ENCODE measurements at regions not wholly inside any gene's neighbourhood (a gene's known extent, or its start where the extent isn't known, plus 50 kb on each side); places are given as distances from the start of the nearest gene placed in this dataset.
"Not testable (repeated sequence)": the region's sequence is repeated elsewhere in the genome, so short reads cannot be mapped to it uniquely, and the experiment has no call there.

DNA sequence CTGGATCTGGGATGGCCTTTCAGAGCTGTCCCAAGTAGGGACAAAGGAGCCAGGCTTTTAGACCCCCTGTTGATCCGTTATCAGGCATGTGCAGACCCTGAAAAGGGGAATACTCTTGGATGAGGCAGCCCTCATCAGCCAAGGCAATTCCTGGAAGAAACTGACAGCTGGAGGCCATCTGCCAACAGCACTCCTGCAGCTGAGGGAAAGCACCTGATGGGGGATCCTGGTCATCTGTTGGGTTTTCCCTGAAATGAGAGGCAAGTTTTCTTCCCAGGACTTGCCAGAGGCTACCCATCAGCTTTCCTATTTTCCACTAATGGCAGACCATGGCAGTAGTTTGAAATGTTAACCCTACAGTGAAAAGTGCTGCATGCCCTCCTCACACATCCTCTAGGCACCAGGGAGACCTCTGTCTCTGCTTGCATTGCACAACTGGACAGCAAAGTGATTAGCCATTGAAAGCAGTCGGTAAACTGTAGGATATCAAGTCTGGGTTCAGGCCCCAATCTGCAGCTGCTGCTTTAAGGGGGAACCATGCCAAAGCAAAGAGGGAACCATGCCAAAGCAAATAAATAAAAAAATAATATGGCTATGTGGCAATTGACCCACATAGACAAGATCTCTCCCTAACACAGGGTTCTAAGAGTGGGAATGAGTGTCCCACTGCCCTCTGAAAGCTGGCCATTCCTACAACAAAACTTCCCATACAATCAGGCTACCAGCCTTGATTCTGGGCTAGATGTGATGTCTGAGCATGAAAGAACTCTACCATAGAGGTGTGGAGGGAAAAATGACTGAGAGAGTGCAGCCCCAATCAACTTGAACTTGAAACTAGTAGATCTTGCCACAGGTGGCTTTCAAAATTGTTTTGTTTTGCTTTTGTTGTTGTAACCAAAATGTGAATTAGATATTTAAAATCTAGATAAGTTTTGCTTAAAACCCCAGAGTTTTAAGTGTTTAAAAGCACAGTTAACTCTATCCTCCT, 232.0 kb upstream of the STT3B start:
- DNase-seq = no peak

GRCh38 chr3:31302343-31302742, 230.4 kb upstream of the STT3B start:
- DNase-seq = no peak

- no peak for DNase-seq
Measured at GRCh38 chr3:31305340-31305739, 227.4 kb upstream of the STT3B start.

GRCh38 chr3:31307131-31307785, 225.5 kb upstream of the STT3B start:
- DNase-seq = no peak

- no peak for DNase-seq
Measured at GRCh38 chr3:31311559-31311958, 221.2 kb upstream of the STT3B start.

DNA sequence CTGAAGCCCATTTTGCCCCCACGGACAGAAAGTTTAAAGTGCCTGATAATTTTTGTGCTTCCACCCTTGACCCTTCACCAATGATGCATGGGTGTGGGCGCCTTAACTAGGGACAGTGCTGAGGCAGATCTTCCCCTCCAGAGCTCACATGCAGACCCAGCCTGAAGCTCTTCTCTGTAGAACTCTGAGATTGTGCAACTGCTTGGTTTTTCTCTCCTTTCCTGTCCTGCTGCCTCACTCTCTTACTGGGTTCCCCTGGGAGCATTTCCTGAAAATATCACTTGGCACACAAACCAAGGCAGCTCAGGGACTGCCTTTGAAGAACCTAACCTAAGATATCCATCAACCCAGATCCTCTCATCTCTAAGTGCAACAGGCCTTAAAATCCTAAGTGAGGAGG, 220.3 kb upstream of the STT3B start:
- no peak for DNase-seq

DNA sequence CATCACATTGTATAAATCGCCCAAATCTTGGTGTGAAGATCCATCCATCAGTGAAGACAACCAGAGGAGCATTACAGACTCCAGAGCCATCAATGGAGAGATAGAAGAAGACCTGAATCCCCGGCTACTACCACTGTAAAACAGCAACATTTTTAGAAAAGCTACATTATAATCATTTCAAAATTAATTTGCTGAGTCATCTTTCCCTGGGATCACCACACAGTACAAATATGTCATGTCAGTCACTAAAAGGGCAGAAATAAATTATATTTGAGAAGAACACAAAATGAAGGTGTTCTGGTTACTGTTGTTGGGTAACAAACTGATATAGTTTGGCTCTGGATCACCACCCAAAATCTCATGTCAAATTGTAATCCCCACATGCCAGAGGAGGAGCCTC, 218.5 kb upstream of the STT3B start:
- no peak for DNase-seq

- no peak for DNase-seq
Measured at GRCh38 chr3:31319332-31319731, 213.4 kb upstream of the STT3B start.

DNA sequence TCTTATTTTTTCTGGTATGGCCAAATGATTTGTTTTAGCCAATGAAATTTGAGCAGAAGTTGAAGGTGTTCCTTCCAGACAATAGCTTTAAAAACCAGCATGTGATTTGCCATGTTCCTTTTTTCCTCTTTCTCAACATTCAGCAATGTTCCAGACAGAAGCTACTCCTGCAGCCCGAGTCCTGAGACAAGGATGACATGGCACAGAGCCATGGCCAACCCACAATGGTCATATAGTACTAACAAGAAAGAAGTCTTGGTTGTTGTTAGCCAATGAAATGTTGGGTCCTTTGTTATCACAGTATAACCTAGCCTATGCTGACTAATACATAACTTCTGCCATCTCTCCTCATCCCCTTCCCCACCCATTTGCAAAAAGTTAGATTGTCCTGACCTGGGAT, 211.1 kb upstream of the STT3B start:
- no peak for DNase-seq

- DNase-seq = no peak
Measured at GRCh38 chr3:31322460-31322859, 210.3 kb upstream of the STT3B start.

DNA sequence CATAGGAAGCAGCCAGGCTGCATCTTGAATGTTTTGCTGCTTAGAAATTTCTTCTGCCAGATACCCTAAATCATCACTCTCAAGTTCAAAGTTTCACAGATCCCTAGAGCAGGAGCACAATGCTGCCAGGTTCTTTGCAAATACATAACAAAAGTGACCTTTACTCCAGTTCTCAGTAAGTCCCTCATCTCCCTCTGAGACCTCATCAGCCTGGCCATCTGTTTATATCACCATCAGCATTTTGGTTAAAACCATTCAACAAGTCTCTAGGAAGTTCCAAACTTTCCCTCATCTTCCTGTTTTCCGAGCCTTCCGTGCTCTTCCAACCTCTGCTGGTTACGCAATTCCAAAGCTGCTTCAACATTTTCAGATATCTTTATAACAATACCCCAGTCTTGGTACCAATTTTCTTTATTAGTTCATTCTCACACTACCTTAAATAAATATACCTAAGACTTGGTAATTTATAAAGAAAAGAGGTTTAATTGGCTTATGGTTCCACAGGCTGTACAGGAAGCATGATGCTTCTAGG, 204.8 kb upstream of the STT3B start:
- DNase-seq = not testable (repeated sequence)

DNA sequence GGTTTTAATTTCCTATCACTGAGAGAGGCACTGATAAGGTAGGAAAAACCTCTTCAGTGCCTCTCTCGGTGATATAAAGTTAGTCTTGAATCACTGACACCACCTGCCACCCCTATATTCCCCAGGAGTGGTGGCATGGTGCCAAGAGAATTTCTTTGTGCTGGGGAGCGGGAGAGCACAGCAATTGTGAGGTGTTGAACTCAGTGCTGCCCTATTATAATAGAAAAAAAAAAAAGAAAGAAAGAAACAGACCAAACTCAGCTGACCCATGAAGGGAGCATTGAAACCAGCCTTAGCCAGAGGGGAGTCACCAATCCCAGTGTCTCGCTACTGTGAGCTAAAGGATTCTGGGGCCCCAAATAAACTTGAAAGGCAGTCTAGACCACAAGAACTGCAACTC, 201.4 kb upstream of the STT3B start:
- DNase-seq = no peak

- no peak for DNase-seq
Measured at GRCh38 chr3:31341130-31341529, 191.6 kb upstream of the STT3B start.

GRCh38 chr3:31343075-31343474, 189.7 kb upstream of the STT3B start:
- no peak for DNase-seq

- no peak for DNase-seq
Measured at GRCh38 chr3:31345581-31345980, 187.1 kb upstream of the STT3B start.

DNA sequence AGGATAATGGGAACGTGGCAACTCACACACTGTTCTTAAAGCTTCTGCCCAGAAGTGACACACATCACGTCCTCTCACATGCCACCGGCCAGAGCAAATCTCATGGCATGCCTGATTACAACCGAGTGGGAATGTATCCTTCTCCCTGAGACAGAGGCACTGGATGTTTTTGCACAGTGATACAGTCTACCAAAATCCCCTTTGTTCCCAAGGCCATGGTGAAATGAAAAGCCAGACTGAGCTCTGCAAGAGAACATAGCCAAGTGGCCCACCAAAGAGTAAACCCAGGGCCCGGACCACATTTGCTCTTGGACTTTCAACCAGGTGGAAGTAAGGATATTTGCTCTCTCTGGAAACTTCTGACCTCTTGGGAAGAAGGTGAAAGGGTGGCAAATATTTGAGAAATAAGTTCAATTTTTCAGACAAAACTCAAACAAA, 186.2 kb upstream of the STT3B start:
- DNase-seq = no peak

DNA sequence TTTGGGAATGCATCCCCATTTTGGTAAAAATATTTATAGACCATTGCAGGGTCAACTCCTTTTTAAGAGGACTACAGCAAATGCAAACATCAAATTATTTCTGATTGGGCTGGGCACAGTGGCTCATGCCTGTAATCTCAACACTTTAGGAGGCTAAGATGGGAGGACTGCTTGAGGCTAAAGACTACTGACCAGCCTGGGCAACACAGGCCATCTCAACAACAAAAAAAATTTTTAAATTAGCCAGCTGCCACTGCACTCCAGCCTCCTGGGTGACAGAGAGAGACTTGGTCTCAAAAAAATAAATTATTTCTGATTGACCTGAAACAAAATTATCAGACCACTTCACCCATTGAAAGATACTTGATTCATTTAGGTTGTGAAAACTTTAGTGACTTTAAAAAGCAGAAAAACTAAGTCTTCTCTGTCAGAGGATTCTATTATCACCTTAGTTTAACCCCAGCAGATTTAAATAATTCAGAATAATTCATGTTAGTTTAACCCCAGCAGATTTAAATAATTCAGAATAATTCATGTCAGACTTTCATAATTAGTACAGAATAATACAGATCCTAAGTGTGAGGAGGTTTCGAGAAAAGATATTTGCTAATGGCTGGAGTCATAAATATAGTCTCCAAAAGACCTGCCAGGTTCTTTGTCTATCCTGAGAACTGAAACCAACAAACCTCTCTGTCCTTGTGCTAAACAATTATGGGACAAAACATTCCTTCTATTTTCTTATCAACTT, 183.6 kb upstream of the STT3B start:
- no peak for DNase-seq

- DNase-seq = no peak
Measured at GRCh38 chr3:31350307-31350706, 182.4 kb upstream of the STT3B start.

GRCh38 chr3:31352331-31352730, 180.4 kb upstream of the STT3B start:
- DNase-seq = no peak

DNA sequence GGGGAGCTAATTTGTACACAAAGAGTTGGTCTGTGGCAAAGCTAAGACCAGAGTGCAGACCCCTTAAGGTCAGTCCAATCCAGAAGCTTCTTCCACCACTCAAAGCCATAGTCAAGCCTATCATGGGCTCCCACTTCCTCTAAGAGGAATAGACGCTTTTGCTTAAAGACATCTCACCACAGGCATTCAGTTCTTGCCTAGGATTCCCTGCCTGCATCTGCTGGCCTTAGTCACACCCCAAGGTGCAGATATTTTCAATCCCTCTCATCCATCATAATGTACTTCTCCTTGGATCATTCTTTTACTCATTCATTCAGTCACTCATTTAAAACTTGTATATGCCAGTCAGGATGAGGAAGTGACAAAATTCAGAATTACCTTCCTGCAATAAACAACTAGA, 179.6 kb upstream of the STT3B start:
- no peak for DNase-seq

GRCh38 chr3:31354373-31354772, 178.4 kb upstream of the STT3B start:
- no peak for DNase-seq

GRCh38 chr3:31355807-31356206, 176.9 kb upstream of the STT3B start:
- no peak for DNase-seq

- no peak for DNase-seq
Measured at GRCh38 chr3:31356941-31357340, 175.8 kb upstream of the STT3B start.

Data from activated CD8-positive, alpha-beta memory T cell treated with anti-CD3 and anti-CD28 coated beads for 24 hours (primary cell).